Fibroblast of the conjunctiva (primary cell): ENCODE measurements at regions not wholly inside any gene's neighbourhood (a gene's known extent, or its start where the extent isn't known, plus 50 kb on each side); places are given as distances from the start of the nearest gene placed in this dataset.
"Not testable (repeated sequence)": the region's sequence is repeated elsewhere in the genome, so short reads cannot be mapped to it uniquely, and the experiment has no call there.

Experiments used
- DNase-seq: peaks from one replicate; pipeline ENCODE4 v3.0.0-alpha.2; 2010; ENCODE audit warnings: low read depth

DNA sequence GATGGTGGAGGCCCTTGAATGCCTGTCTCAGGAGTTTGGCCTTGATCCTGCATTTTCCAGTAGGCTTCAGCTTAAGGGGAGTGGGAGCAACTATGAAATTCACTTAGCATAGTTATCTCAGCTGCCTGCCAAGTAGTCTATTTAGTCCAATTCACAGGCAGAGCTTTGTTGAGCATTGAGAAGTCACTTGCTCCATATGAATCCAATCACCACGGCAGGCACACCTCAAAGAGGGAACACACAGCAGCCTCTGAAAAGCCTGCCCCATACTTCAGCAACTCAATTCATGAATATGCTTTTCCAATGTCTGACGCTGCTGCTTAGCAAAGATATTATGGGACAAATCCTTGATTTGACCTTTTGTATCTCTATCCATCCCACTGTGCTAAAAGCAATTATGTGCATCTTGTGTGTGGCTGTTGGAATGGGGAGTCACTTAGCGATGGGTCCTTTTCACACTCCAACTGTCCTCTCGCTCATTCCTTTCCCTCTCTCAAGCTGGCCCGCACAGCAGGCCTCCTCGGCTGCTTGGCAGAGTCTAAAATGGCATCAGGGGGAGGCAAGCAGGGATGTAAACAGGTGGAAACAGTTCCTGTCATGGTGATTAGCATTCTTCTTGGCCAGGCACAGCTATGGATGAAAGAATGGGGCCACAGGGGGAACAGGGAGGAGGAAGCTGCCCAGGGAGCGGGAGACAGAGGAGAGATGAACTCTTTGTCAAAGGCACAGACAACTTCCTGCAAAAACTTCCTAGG, 56.0 kb upstream of the LRPPRC start:
- DNase-seq: no peak

- DNase-seq: no peak
These were observed 56.8 kb upstream of the LRPPRC start for GRCh38 chr2:44052584-44052983.

DNA sequence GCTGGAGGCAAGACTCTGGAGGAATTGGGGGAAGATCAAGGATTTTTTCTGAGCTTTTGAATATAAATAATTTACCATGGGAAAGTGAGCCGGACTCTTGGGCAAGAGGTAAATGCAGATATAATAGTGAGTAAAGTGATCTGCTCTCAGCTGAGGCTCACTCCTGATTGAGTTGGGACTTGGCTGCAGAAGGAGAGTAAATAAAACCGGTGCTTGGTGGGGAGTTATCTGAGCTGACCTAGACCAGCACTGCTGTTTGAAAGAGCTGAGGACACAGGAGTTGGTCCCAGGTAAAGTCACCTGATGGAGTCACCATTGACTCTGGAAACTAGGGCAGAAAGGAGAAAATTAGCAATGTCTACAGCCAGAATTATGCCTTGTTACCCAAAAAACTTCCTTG, 57.3 kb upstream of the LRPPRC start:
- DNase-seq: no peak

DNA sequence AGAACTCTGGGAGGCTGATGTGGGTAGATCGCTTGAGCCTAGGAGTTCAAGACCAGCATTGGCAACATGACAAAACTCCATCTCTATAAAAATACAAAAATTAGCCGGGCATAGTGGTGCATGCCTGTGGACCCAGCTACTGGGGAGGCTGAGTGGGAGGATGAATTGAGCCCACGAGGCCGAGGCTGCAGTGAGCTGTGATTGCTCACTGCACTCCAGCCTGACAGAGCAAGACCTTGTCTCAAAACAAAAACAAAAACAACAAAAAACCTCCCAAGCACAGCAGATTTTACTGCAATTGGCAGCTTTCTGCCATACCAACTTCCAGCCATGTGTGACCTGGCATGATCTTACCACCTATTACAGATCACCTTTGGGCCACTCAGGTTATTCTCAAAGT, 57.7 kb upstream of the LRPPRC start:
- DNase-seq: no peak

DNA sequence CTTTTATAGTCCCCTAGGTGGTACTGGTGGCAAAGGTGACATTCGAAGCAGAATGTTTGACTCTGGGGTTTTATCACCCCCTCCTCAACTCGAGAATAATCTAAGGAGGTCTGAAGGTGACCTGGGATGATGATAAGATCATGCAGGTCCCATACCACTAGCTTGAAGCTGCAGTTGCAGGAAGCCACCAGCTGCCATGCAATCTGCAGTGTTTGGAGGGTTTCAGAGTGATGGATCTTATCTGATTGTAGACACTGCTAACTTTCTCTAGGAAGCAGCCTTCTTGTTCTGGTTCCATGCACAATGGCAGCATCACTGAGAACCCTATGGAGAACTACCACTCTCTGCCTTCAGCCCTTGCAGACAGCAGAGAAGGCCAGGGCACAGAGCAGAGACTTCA, 59.4 kb upstream of the LRPPRC start:
- no peak for DNase-seq

DNA sequence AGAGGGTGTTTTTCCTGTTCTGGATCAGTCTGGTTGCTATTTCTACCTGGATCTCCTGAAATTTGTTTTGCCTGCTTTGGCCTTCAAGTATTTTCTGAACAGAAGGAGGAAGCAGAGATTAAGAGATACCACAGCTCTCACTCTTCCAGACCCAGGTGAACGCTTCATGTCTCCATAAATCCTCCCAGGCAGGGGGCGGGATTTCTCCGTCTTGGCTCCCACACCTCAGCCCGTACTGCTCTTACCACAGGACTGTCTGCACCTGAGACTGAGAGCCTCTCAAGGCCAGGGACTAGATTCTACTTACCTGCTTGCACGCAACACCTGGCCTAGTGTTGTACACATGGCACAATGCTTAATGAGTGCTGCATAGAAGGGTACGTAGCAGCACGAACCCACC, 59.9 kb upstream of the LRPPRC start:
- DNase-seq: no peak

DNA sequence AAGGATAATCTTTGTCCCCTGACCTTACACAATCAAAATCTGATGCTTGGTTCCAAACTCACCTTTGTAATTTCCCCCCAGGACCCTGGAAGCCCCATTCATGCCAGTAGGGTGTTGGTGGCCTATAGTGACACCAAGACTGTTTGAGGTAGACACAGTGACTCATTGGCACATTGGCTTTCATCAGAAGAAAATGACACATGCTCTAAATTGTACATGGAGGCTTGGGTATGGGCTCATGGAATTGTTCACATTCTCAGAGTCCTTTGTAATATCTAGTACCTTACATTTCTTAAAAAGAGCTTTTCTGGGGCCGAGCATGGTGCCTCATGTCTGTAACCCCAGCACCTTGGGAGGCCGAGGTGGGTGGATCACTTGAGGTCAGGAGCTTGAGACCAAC, 61.2 kb upstream of the LRPPRC start:
- DNase-seq: no peak

DNA sequence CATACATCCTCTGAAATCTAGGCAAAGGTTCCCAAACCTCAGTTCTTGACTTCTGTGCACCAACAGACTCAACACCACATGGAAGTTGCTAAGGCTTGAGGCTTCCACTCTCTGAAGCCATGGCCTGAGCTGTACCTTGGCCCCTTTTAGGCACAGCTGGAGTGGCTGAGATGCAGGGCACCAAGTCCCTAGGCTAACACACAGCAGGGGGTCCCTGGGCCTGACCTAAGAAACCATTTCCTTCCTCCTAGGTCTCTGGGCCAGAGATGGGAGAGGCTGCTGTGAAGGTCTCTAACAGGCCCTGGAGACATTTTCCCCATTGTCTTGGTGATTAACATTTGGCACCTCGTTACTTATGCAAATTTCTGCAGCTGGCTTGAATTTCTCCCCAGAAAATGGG, 64.5 kb upstream of the LRPPRC start:
- not testable (repeated sequence) for DNase-seq

DNA sequence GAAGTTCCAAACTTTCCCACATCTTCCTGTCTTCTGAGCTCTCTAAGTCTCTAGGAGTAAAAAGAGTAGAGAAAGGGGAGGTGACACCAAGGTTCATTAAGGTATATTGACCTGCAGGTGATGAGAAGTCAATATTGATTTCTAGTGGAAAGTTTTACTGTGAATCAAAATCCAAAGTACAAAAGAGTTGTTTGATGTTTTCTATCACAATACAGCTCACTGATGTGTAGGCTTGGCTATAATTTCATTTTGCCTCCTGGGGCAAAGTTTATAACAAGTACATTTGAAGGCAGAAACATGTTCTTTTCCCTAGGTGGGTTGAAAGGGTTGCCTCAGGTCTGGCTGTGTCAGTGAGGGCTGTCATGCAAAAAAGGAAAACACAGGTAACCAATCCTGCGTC, 65.2 kb upstream of the LRPPRC start:
- no peak for DNase-seq

DNA sequence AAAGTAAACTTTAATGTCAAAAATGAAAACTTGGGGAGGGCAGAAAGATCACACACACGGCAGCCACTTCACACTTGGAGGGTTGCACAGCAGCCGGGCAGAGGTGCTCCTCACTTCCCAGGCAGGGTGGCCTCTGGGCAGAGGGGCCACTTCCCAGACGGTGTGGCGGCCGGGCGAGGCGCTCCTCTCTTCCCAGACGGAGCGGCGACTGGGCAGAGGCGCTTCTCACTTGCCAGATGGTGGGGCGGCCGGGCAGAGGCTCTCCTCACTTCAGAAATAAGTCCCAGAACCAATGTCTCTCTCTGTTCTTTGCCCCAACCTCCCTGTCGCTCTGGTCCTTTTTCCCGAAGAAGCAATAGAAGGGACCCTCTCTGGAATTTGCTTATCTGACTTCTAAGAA, 65.7 kb upstream of the LRPPRC start:
- DNase-seq: no peak

- no peak for DNase-seq
These were observed 66.1 kb upstream of the LRPPRC start for GRCh38 chr2:44061876-44062275.

DNA sequence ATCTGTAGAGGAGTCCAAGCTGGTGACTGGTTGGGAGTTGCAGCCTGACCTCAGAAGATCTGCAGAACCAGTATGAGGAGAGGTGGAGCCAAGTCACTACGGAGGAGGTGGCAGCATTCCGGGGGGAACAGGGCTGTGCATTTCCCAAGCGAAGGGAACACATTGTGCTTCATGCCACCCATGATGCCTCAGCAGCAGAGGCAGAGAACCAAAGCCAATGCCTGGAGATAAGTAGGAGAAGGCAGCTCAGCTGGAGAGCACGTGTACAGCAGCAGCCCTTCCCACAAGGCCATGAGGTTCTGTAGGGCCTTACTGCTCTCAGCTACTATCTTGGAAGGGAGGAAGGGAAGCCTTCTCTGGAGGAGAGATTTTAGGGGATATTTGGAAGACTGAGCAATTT, 67.2 kb upstream of the LRPPRC start:
- DNase-seq: no peak

- not testable (repeated sequence) for DNase-seq
These were observed 68.5 kb upstream of the LRPPRC start for GRCh38 chr2:44064281-44064680.

DNA sequence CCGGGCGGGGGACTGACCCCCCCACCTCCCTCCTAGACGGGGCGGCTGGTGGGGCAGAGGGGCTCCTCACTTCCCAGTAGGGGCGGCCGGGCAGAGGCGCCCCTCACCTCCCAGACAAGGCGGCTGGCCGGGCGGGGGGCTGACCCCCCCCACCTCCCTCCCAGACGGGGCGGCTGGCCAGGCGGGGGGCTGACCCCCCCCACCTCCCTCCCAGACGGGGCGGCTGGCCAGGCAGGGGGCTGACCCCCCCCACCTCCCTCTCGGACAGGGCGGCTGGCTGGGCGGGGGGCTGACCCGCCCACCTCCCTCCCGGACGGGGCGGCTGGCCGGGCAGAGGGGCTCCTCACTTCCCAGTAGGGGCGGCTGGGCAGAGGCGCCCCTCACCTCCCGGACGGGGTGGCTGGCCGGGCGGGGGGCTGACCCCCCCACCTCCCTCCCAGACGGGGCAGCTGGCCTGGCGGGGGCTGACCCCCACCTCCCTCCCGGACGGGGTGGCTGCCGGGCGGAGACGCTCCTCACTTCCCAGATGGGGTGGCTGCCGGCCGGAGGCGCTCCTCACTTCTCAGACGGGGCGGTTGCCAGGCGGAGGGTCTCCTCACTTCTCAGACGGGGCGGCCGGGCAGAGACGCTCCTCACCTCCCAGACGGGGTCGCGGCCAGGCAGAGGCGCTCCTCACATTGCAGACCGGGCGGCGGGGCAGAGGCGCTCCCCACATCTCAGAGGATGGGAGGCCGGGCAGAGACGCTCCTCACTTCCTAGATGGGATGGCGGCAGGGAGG, 71.4 kb upstream of the LRPPRC start:
- not testable (repeated sequence) for DNase-seq

GRCh38 chr2:44067791-44068181, 72.0 kb upstream of the LRPPRC start:
- not testable (repeated sequence) for DNase-seq

DNA sequence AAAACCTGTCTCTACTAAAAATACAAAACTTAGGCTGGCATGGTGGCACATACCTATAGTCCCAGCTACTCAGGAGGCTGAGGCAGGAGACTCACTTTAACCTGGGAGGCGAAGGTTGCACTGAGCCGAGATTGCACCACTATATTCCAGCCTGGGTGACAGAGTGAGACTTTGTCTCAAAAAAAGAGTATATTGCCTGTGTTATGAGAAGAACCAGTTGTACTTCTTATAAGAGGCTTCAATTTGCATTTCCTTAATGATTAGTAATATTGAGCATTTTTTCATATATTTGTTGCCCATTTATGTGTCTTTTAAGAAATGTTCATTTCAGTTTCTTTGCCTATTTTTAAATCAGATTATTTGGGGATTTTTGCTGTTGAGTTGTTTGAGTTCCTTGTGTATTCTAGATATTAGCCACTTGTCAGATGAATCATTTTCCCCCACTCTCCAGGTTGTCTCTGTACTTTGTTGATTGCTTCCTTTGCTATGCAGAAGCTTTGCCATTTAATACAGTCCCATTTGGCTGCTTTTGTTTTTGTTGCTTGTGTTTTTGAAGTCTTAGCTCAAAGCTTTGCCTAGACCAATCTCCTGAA, 75.8 kb upstream of the LRPPRC start:
- no peak for DNase-seq

DNA sequence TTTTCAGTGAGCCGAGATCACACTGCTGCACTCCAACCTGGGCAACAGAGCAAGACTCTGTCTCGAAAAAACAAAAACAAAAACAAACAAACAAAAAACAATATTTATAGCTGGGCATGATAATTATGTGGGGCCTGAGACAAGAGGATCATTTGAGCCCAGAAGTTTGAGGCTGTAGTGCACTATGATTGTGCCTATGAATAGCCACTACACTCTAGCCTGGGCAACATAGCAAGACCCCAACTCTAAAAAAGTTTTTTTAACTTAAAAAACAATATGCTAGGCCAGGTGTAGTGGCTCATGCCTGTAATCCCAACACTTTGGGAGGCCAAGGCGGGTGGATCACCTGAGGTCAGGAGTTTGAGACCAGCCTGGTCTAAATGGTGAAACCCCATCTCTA, 77.9 kb upstream of the LRPPRC start:
- DNase-seq: not testable (repeated sequence)

GRCh38 chr2:44074795-44075194, 79.0 kb upstream of the LRPPRC start:
- DNase-seq: not testable (repeated sequence)

DNA sequence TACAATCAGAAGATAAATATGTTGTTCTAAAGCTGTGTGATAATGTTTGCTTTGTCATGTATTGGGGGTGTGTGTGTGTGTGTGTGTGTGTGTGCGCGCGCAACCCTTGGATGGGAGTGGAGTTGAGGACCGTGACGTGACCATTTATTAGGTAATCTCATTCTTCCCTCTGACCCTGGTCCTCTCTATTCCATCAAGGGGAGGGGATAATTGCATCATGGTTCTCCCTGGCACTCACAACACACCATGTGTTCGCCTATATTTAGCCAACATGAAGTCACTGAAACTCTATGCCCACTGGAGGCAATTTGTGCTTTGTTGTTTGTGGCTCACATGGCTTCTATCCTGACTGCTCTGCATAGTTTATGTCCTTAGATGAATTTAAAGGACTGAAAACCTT, 79.8 kb upstream of the LRPPRC start:
- DNase-seq: peak; percentile 59

DNA sequence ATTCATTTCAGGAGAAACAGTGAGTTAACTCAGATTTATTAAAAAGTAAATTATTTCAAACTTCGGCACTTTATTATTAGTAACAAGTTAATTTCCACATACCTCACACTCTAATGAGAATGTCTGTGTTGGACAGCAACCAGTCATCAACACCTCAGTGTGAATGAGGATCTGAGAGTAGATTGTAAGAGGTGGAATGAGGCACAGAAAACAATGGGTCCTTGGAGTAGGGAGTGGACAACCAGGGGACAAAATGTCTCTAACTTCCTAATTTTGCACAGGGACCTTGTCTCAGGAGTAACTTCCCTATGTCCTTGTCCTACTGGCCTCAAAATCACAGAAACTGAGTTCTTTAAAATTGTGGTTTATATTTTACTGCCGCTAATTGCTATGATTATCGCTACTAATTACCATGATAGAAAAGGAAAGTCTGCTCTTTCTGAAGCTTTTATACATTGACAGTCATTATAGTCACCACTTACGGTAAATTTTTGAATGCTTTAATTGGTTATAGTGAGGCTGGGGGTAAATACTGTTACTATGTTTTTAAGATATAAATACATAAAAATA, 82.2 kb upstream of the LRPPRC start:
- DNase-seq: no peak

- no peak for DNase-seq
These were observed 83.9 kb upstream of the LRPPRC start for GRCh38 chr2:44079686-44080085.

GRCh38 chr2:44083054-44083453, 85.6 kb upstream of the PPM1B start:
- no peak for DNase-seq

GRCh38 chr2:44084850-44085249, 83.8 kb upstream of the PPM1B start:
- no peak for DNase-seq
